Endothelial cell of umbilical vein (primary cell): ENCODE measurements at regions not wholly inside any gene's neighbourhood (a gene's known extent, or its start where the extent isn't known, plus 50 kb on each side); places are given as distances from the start of the nearest gene placed in this dataset.

Experiments used
- BruUV-seq: library from RNA; stranded (reverse); fragments of 400-500 nt; replicated peaks from 2 replicates; lab custom pipeline; 2021; lab: Mats Ljungman, UMichigan
- CTCF ChIA-PET: fragments of 300-600, 350-600 bp; sonication (Branson Sonifier 250); formaldehyde crosslinking; loops from one replicate; lab custom pipeline; 2021; ENCODE audit warnings: antibody characterized with exemption, inconsistent platforms; lab: Charles Lee
- POLR2A ChIA-PET: fragments of 300-600, 350-600 bp; sonication (Branson Sonifier 250); formaldehyde crosslinking; loops from one replicate; lab custom pipeline; 2021; ENCODE audit warnings: antibody characterized with exemption, inconsistent platforms; lab: Charles Lee
- DNase-seq: peaks from one replicate; pipeline ENCODE4 v3.0.0-alpha.2; 2011; ENCODE audit warnings: low read depth, low spot score
- FAIRE-seq: peaks from 2 replicates; lab custom pipeline; 2011; peaks lifted over from hg19 to GRCh38; lab: Jason Lieb, UNC
- H2AFZ ChIP-seq: 2 replicates; pipeline ENCODE4 v1.6.0; 2012; ENCODE audit warnings: low read depth, low read length, control low read depth, inconsistent platforms
- H3K27ac ChIP-seq: 2 replicates; pipeline ENCODE4 v1.5.1; 2011; ENCODE audit warnings: low read depth, mild to moderate bottlenecking, control low read depth, low read length, moderate library complexity; ENCODE audit not compliant: insufficient read depth
- H3K27me3 ChIP-seq, 2 experiments: 2 replicates each; pipeline versions ENCODE4 v1.6.0 to v1.6.1; 2011; ENCODE audit warnings: low read length in 2 of 2, mixed read lengths in 1 of 2; ENCODE audit not compliant: control insufficient read depth in 2 of 2, insufficient read depth in 2 of 2
- H3K36me3 ChIP-seq, 2 experiments: 2 replicates in 1 of 2; 3 replicates in 1 of 2; pipeline ENCODE4 v1.5.1; 2011; ENCODE audit warnings: low read length in 2 of 2, mild to moderate bottlenecking in 1 of 2, moderate library complexity in 1 of 2; ENCODE audit not compliant: control insufficient read depth in 2 of 2, insufficient read depth in 2 of 2; ENCODE audit errors: extremely low read depth in 1 of 2
- H3K4me1 ChIP-seq: 3 replicates; pipeline ENCODE4 v1.5.1; 2011; ENCODE audit warnings: mild to moderate bottlenecking, low read length; ENCODE audit not compliant: control insufficient read depth, insufficient read depth; ENCODE audit errors: extremely low read depth
- H3K4me2 ChIP-seq: 2 replicates; pipeline ENCODE4 v1.6.1; 2011; ENCODE audit warnings: low read length, control low read depth, mixed read lengths; ENCODE audit not compliant: insufficient read depth
- H3K4me3 ChIP-seq, 3 experiments: fragments of 200-600 bp in 1 of 3; sonication (generic), shearing (Covaris generic) in 1 of 3; replicated peaks in 1 of 3; 2 replicates each; pipeline ENCODE4 v1.5.1; 2011 to 2016; ENCODE audit warnings: control low read depth in 3 of 3, low read length in 3 of 3, mild to moderate bottlenecking in 2 of 3, inconsistent platforms in 1 of 3, low read depth in 1 of 3, moderate library complexity in 1 of 3; ENCODE audit not compliant: insufficient read depth in 1 of 3
- H3K79me2 ChIP-seq: 2 replicates; pipeline ENCODE4 v1.6.0; 2012; ENCODE audit warnings: low read length, inconsistent platforms; ENCODE audit not compliant: control insufficient read depth, insufficient read depth
- H3K9ac ChIP-seq: replicated peaks from 2 replicates; pipeline ENCODE3; 2011; ENCODE audit warnings: low read length, control low read depth; ENCODE audit not compliant: insufficient read depth; ENCODE audit errors: extremely low read depth
- H3K9me1 ChIP-seq: replicated peaks from 3 replicates; pipeline ENCODE4 v1.6.0; 2011; ENCODE audit warnings: mild to moderate bottlenecking, low read length; ENCODE audit not compliant: control insufficient read depth, insufficient read depth; ENCODE audit errors: extremely low read depth
- H3K9me3 ChIP-seq: replicated peaks from 2 replicates; pipeline ENCODE4 v1.5.1; 2012; ENCODE audit warnings: low read length, inconsistent platforms; ENCODE audit not compliant: control insufficient read depth, insufficient read depth
- H4K20me1 ChIP-seq: replicated peaks from 2 replicates; pipeline ENCODE3; 2011; ENCODE audit warnings: mild to moderate bottlenecking, low read length; ENCODE audit not compliant: control insufficient read depth, insufficient read depth; ENCODE audit errors: extremely low read depth
- EZH2 ChIP-seq: IDR thresholded peaks from 2 replicates; pipeline ENCODE4 v1.6.1; 2012; ENCODE audit warnings: borderline replicate concordance, low read depth, mild to moderate bottlenecking, moderate library complexity, low read length, inconsistent platforms; ENCODE audit not compliant: severe bottlenecking
- FOS ChIP-seq: IDR thresholded peaks from 2 replicates; pipeline ENCODE4 v1.6.1; 2011; ENCODE audit warnings: mild to moderate bottlenecking, low read length, moderate library complexity, borderline replicate concordance; ENCODE audit not compliant: insufficient read depth
- GATA2 ChIP-seq: IDR thresholded peaks from 2 replicates; pipeline ENCODE4 v1.7.0; 2011; ENCODE audit warnings: low read depth, mild to moderate bottlenecking, moderate library complexity, mixed read lengths, low read length; ENCODE audit not compliant: insufficient read length, insufficient read depth
- JUN ChIP-seq: IDR thresholded peaks from 2 replicates; pipeline ENCODE4 v1.6.1; 2011; ENCODE audit warnings: borderline replicate concordance, low read depth; ENCODE audit not compliant: insufficient read length, insufficient read depth
- MYC ChIP-seq: IDR thresholded peaks from one replicate; pipeline ENCODE4 v1.6.1; 2011; ENCODE audit warnings: mild to moderate bottlenecking, low read depth, low read length
- POLR2A ChIP-seq: IDR thresholded peaks from 2 replicates; pipeline ENCODE4 v1.6.1; 2012; ENCODE audit warnings: low read depth, mild to moderate bottlenecking, control low read depth, low read length
- POLR2AphosphoS5 ChIP-seq: IDR thresholded peaks from 2 replicates; pipeline ENCODE4 v1.6.1; 2012; ENCODE audit warnings: low read depth, mild to moderate bottlenecking, control low read depth, low read length, moderate library complexity; ENCODE audit not compliant: insufficient read depth
- dilution Hi-C: fragments of 300-500 bp; cut with MboI; formaldehyde crosslinking; loops from one replicate; pipeline ENCODE4 v1.15.0; 2019; ENCODE audit warnings: low sequenced_read_pairs; ENCODE audit not compliant: extremely low pct_ligation_motif_present
- intact Hi-C: fragments of 100-400 bp; cut with micrococcal nuclease; formaldehyde crosslinking; loops from one replicate; pipeline ENCODE4 v1.10.0; 2022
- TF ChIP-seq, protein P1 (sequence below), 2 donors: IDR thresholded peaks; 1 replicate in 1 of 2; 2 replicates in 1 of 2; pipeline ENCODE4 v1.5.1; 2011; ENCODE audit warnings: low read length in 2 of 2, mild to moderate bottlenecking in 2 of 2, moderate library complexity in 2 of 2, control low read depth in 1 of 2, inconsistent platforms in 1 of 2, low read depth in 1 of 2; ENCODE audit not compliant: insufficient read depth in 1 of 2; ENCODE audit errors: extremely low read depth in 1 of 2
- TF ChIP-seq, protein P2 (sequence below): IDR thresholded peaks from 2 replicates; pipeline ENCODE4 v1.6.1; 2011; ENCODE audit not compliant: insufficient read depth, insufficient read length

DNA sequence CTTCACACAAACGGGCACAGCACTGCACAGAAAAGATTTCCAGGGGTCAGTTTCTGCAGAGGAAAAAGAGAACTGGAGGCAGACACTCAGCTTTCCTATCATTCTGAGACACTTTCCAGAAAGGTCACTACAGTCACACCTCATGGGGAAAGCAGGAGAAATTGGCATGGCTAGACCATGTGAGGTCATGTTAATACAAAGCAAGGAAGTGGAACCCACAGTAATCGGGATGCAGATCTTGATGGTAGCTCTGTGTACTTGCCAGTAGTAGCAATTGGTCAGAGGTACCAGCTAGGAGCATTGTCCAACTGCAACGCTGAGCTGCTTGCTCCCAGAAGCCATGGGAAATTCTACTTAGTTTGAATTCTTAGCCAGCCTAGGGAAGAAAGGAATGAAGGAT is 255.3 kb upstream of the PCDH10 start:
- Histone ChIP-seq H3K27me3 (no peaks in the 10 kb centered on the region), H3K9ac (no peak overlapping the region), H3K4me3 (no peak overlapping the region), H3K9me1 (no peaks in the 10 kb centered on the region), H3K4me2 (no peak overlapping the region), H3K4me1 (no peaks in the 10 kb centered on the region), H2AFZ (peak overlapping the region; percentile 26), H3K36me3 (no peaks in the 10 kb centered on the region), H3K9me3 (no peaks in the 10 kb centered on the region), H3K79me2 (no peaks in the 10 kb centered on the region), H3K27ac (no peak overlapping the region), H4K20me1 (no peaks in the 10 kb centered on the region)
- peak; percentile 12 for FAIRE-seq
- TF ChIP-seq, protein P1, sequence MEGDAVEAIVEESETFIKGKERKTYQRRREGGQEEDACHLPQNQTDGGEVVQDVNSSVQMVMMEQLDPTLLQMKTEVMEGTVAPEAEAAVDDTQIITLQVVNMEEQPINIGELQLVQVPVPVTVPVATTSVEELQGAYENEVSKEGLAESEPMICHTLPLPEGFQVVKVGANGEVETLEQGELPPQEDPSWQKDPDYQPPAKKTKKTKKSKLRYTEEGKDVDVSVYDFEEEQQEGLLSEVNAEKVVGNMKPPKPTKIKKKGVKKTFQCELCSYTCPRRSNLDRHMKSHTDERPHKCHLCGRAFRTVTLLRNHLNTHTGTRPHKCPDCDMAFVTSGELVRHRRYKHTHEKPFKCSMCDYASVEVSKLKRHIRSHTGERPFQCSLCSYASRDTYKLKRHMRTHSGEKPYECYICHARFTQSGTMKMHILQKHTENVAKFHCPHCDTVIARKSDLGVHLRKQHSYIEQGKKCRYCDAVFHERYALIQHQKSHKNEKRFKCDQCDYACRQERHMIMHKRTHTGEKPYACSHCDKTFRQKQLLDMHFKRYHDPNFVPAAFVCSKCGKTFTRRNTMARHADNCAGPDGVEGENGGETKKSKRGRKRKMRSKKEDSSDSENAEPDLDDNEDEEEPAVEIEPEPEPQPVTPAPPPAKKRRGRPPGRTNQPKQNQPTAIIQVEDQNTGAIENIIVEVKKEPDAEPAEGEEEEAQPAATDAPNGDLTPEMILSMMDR (IDR thresholded peaks at IDR 0.05; ENCODE audit: extremely low read depth in 1 of 2, insufficient read depth in 1 of 2, low read depth in 1 of 2, low read length in 2 of 2): no peak
- TF ChIP-seq GATA2 (peak; percentile 78), JUN (peak; percentile 41)
- ChIA-PET POLR2A (interaction anchor here (1.0 kb wide), 1 partner anchor 99 kb away, joined by 3 read pairs; no protein-coding TSS in a partner anchor), CTCF (interaction anchor here (0.7 to 1.2 kb wide), 5 partner anchors 11 to 258 kb away, joined by 3 to 11 read pairs (median 4); no protein-coding TSS in a partner anchor)
- dilution Hi-C loops: no loop called here
- peak; percentile 93 for DNase-seq
- intact Hi-C loops: loop anchor here (2.0 kb wide), 1 partner anchor 99 kb away; no protein-coding TSS in a partner anchor
- no TSS peak for BruUV-seq

DNA sequence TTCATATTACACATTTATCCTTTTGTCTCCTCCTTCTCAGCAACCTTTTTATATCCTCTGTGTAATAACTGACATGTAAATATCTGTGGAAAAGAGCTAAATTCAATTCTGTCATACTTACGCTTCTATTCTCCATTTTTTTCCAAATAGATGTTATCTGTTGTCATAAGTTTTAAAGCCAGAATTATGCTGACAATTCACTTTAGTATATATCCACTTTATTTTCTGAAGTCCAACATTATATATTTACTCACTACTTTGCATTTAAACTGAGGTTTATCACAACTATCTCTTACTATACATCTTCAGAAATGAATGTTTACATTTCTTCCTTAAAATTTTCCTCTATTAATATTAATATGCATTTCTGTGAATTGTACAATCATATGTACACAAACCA is 247.9 kb upstream of the PCDH10 start:
- POLR2A ChIA-PET: no interaction called here
- no peaks in the 10 kb centered on the region for H3K9me3 ChIP-seq
- no peak overlapping the region for H3K4me2 ChIP-seq
- no peaks in the 10 kb centered on the region for H3K4me1 ChIP-seq
- no TSS peak for BruUV-seq
- H3K27me3 ChIP-seq: no peaks in the 10 kb centered on the region
- H2AFZ ChIP-seq: no peak overlapping the region
- H3K9ac ChIP-seq: no peak overlapping the region
- H3K79me2 ChIP-seq: no peaks in the 10 kb centered on the region
- TF ChIP-seq, protein P1 (IDR thresholded peaks at IDR 0.05; ENCODE audit: extremely low read depth in 1 of 2, insufficient read depth in 1 of 2, low read depth in 1 of 2, low read length in 2 of 2): no peak
- TF ChIP-seq POLR2AphosphoS5 (no peak), GATA2 (no peak), FOS (no peak), MYC (no peak), POLR2A (no peak), JUN (no peak), EZH2 (no peak)
- TF ChIP-seq, protein P2, sequence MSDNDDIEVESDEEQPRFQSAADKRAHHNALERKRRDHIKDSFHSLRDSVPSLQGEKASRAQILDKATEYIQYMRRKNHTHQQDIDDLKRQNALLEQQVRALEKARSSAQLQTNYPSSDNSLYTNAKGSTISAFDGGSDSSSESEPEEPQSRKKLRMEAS: no peak
- H3K9me1 ChIP-seq: no peaks in the 10 kb centered on the region
- dilution Hi-C loops: no loop called here
- intact Hi-C loops: no loop called here
- H3K36me3 ChIP-seq: no peaks in the 10 kb centered on the region
- no peak for DNase-seq
- no peak overlapping the region for H3K4me3 ChIP-seq
- no peaks in the 10 kb centered on the region for H4K20me1 ChIP-seq
- CTCF ChIA-PET: no interaction called here
- no peak for FAIRE-seq
- H3K27ac ChIP-seq: no peak overlapping the region
